HG03066 (cell line): ENCODE measurements at regions not wholly inside any gene's neighbourhood (a gene's known extent, or its start where the extent isn't known, plus 50 kb on each side); places are given as distances from the start of the nearest gene placed in this dataset.
"Not testable (repeated sequence)": the region's sequence is repeated elsewhere in the genome, so short reads cannot be mapped to it uniquely, and the experiment has no call there.

ENCODE experiments used
- ATAC-seq: cut with Tn5 transposase; IDR thresholded peaks from one replicate; pipeline ENCODE4 v1.9.1; 2021; ENCODE audit warnings: low read depth; ENCODE audit not compliant: unreplicated experiment

GRCh38 chrY:18325499-18326279 is 220.8 kb upstream of the HSFY1 start:
- ATAC-seq = not testable (repeated sequence)

- ATAC-seq = peak; percentile 80
Observed at GRCh38 chrY:18326280-18326875, 220.1 kb upstream of the HSFY1 start.

- ATAC-seq = not testable (repeated sequence)
Observed at GRCh38 chrY:18342496-18342895, 204.0 kb upstream of the HSFY1 start.
